ENCODE measurements at regions not wholly inside any gene's neighbourhood (a gene's known extent, or its start where the extent isn't known, plus 50 kb on each side); places are given as distances from the start of the nearest gene placed in this dataset.
"Not testable (repeated sequence)": the region's sequence is repeated elsewhere in the genome, so short reads cannot be mapped to it uniquely, and the experiment has no call there.

DNA sequence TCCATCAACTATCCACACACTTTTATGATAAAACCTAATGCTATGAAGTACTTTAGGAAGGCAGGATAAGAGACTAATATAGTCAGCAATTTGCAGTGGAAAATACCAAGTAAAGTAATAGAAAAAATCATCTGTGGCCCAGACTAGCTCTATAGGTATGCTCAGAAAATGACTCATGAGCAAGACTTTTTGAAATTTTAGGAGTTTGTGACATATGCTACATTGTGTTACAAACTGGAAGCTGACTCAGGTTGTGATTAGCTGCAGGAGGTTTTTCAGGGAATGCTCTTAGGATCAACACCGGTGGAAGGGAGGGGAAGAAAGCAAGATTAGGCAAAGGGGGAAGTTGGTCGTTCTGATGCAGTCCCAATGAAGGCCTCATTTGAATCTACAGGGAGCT, 56.1 kb downstream of the FEZF1 start:
- in situ Hi-C loops (cut with HindIII; ENCODE audit: low pct_unique_long_range_greater_than_20kb, low sequenced_read_pairs) = no loop called here

DNA sequence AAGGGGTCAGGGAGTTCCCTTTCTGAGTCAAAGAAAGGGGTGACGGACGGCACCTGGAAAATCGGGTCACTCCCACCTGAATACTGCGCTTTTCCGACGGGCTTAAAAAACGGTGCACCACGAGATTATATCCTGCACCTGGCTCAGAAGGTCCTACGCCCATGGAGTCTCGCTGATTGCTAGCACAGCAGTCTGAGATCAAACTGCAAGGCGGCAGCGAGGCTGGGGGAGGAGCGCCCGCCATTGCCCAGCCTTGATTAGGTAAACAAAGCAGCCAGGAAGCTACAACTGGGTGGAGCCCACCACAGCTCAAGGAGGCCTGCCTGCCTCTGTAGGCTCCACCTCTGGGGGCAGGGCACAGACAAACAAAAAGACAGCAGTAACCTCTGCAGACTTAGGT, 65.8 kb downstream of the FEZF1 start:
- DNase-seq (ENCODE audit: low read depth); in situ Hi-C loops (cut with HindIII; ENCODE audit: low pct_unique_long_range_greater_than_20kb, low sequenced_read_pairs): not testable (repeated sequence)

More for the DNA sequence above, 56.1 kb downstream of the FEZF1 start:
- no peak for DNase-seq (ENCODE audit: low read depth)

DNA sequence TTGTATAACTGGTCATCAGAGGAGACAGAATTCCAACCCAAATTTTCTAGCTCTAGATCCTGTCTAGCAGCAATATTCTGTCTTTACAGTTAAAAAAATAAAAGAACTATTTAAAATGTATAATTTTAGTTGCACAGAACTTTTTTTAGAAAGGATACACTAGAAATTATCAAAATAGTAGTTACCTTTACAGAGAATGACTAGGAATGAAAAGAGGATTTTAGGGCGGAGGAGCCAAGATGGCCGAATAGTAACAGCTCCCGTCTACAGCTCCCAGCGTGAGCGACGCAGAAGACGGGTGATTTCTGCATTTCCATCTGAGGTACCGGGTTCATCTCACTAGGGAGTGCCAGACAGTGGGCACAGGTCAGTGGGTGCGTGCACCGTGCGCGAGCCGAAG, 66.3 kb downstream of the FEZF1 start:
- in situ Hi-C loops (cut with HindIII; ENCODE audit: low pct_unique_long_range_greater_than_20kb, low sequenced_read_pairs); DNase-seq (ENCODE audit: low read depth): not testable (repeated sequence)

DNA sequence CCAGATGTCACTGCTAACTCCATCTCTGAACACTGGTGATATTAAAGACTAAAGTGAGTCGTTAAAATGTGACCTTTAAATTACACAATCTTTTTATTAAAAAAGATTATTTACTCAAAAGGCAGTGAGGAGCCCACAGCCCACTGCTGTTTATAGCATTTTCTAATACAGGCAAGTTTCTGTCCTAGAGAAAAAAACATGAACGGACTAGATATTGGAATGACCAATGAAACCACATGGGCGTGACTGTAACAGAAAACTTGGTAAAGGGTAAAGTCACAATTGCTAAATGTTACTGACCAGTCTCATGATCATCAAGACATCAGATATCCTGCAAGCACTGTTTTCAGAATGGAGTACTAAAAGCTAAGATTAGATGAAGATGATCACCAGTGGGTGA, 78.7 kb downstream of the FEZF1 start:
- in situ Hi-C loops (cut with HindIII; ENCODE audit: low pct_unique_long_range_greater_than_20kb, low sequenced_read_pairs) = no loop called here
- no peak for DNase-seq (ENCODE audit: low read depth)

DNA sequence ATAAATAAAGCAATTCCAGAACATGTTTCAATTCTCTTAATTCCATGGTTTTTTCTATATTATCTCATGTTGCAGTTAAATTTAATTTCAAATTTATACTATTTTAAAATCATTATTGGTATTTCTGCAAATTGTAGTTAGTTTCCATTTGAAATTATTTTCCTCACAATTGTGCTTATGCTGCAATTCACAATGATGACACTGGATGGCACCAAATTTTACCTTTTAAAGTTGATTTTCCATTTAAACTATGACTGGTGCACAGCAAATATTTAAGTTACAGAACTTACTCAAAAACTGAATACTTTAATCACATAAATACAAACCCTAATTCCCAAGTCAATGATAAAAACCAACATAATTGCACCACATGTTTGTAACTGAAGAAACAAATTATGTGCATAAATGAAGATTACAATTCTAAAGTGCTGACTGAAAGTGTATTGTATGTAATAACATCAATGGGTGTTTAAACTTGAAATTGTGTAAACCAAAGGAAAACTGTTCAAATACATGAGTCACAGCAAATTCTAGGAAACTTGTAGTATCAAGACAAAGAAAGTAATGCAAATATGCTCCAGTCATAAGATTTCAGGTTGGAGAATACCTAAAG, 75.3 kb upstream of the AASS start:
- in situ Hi-C loops (cut with HindIII; ENCODE audit: low pct_unique_long_range_greater_than_20kb, low sequenced_read_pairs) = no loop called here
- DNase-seq (ENCODE audit: low read depth) = peak; percentile 2

DNA sequence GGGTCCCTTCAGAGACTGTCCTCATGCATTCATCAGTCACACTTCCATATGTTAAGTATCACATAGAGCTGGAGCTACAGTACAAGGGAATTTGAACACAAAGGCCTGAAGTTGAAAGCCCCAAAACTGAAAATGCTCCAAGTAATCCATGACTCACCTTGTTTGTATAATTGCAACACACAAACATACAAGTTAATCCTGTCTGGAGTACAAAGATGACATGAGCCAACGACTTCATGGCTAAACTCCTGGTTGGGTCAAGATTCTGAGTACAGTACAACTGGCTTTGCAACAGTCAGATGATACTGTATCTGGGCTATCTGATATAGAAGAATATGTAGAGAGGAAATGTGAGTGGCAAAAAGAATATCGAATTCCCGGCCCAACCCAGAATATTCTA, 73.1 kb upstream of the AASS start:
- in situ Hi-C loops (cut with HindIII; ENCODE audit: low pct_unique_long_range_greater_than_20kb, low sequenced_read_pairs) = no loop called here
- DNase-seq (ENCODE audit: low read depth) = no peak

DNA sequence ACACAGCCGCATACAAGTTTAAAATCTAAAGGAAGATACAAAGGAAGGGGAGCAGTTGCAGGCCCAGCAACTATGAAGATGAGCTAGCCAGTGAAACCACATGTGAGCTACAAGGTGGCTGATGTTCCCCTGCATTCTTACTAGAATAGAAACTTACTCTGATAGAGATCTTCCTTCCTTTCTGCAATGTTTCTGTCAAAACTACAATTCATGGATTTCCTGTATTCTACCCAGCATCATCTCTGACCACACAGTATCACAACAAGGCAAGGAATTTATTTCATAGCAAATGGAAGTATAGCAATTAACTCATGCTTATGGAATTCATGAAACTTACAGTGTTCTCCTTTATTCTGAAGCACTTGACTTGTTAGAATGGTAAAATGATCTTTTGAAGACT, 68.7 kb upstream of the AASS start:
- in situ Hi-C loops (cut with HindIII; ENCODE audit: low pct_unique_long_range_greater_than_20kb, low sequenced_read_pairs) = no loop called here
- DNase-seq (ENCODE audit: low read depth) = no peak

DNA sequence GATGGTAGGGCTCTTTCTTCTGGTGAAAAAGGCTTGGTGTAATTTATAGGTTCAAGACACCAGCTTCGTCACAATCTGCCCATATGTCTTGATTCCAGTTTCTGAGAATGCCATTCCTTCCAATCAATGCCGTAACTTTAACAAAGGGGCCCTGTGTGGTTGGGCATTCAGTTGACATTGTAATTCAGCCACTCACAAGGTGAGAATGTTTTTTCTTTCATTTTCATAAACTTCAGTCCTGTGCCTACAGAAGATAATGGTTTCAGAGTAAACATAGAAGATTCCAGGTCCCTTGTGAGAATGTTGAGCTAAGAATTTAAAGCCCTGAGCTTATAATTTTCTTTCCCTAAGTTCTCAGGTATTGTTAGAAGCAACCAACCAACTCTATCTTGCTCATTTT, 67.3 kb upstream of the AASS start:
- in situ Hi-C loops (cut with HindIII; ENCODE audit: low pct_unique_long_range_greater_than_20kb, low sequenced_read_pairs) = no loop called here
- no peak for DNase-seq (ENCODE audit: low read depth)

DNA sequence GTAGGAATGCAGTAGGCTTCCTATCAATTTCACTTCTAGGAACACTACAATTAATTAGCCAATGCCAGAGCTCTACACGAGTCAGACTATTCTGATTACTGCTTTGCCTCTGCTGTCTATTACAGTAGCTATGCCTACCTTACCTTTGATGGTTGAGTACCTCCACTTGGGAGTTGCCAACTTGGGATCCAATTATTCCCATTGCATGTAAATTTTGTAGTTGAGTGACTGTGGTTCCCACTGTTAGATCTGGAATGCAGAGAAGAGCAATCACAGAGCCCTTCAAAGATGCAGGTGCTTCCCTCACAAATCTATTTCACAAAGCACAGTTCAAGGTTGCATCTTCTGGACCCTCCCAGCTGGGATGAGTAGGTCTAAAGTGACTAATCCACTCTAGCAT, 62.9 kb upstream of the AASS start:
- in situ Hi-C loops (cut with HindIII; ENCODE audit: low pct_unique_long_range_greater_than_20kb, low sequenced_read_pairs) = no loop called here
- no peak for DNase-seq (ENCODE audit: low read depth)

DNA sequence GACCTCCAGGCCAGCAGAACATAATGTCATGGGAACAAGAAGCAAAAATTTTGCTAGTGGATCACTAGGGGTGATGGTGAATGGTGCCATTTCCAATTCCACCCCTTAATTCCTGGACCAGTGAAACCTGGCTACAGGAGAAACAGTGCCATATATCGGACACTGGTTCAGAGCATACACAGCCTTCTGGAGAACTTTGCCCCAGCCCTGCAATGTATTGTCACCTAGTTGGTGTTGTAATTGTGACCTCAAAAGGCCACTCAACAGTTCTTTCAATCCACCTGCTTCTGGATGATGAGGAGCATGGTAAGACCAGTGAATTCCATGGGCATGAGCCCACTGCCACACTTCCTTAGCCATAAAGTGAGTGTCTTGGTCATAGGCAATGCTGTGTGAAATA, 59.8 kb upstream of the AASS start:
- in situ Hi-C loops (cut with HindIII; ENCODE audit: low pct_unique_long_range_greater_than_20kb, low sequenced_read_pairs) = no loop called here
- DNase-seq (ENCODE audit: low read depth) = no peak

DNA sequence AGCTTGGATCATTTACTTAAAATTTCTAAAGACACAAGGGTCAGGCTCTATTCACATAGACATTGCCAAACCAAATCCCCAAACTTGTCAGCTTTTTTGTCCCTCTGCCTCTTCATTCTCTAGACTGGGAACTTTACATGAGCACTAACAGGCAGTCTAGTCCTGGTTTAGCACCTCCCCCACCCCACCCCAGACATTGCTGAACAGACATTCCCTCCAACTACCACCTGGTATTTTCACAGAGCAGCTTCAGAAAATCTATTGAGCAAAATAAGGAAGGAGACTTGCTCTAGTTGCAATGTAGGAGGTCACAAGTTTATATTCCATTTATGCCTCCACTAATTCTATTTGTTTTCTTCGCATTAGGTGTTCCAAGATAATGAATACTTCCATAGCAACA, 56.8 kb upstream of the AASS start:
- in situ Hi-C loops (cut with HindIII; ENCODE audit: low pct_unique_long_range_greater_than_20kb, low sequenced_read_pairs) = no loop called here
- DNase-seq (ENCODE audit: low read depth) = no peak

DNA sequence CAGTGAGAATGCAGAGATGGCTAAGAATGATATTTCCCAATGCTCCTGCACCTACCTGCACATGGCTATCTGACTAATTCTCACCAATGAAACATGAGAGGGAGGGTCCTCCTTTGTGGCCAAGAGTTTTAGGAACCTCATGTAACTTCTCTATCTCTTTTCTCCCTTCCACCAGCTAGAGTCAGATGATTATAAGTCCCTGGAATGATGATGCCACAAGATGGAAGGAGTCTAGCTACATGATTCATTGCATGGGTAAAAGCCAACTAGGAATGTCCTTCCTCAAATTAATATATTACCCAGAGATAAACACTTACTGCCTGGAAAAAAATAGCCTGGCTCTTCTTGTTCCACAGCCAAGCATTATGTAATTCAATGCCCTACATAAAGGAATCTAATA, 55.1 kb upstream of the AASS start:
- in situ Hi-C loops (cut with HindIII; ENCODE audit: low pct_unique_long_range_greater_than_20kb, low sequenced_read_pairs) = no loop called here
- DNase-seq (ENCODE audit: low read depth) = peak; percentile 18

DNA sequence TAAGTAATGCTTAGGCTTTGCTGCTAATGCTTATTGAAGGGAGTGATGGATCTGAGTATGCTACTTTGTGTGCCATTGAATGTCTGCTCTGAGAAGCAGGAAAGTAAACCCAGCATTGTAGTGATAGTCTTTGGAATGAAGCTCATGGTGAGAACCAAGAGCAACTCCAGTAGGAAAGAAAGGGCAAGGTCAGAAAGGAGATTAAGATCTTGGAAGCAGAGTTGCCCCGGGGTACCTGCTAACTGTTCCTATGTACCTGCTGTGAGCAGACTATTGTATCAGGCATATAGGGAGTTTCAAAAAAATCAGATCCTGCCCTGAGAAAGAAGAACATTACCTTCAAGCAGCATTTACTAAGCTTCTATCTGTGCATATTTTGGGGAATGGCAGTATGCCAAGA, 54.5 kb upstream of the AASS start:
- no peak for DNase-seq (ENCODE audit: low read depth)
- in situ Hi-C loops (cut with HindIII; ENCODE audit: low pct_unique_long_range_greater_than_20kb, low sequenced_read_pairs) = no loop called here
